ENCODE measurements at regions not wholly inside any gene's neighbourhood (a gene's known extent, or its start where the extent isn't known, plus 50 kb on each side); places are given as distances from the start of the nearest gene placed in this dataset.
"Not testable (repeated sequence)": the region's sequence is repeated elsewhere in the genome, so short reads cannot be mapped to it uniquely, and the experiment has no call there.

- no peak for DNase-seq (ENCODE audit: low spot score)
Observed at GRCh38 chr3:28140664-28141063, 100.8 kb upstream of the CMC1 start.

GRCh38 chr3:28149960-28150359, 91.5 kb upstream of the CMC1 start:
- DNase-seq (ENCODE audit: low spot score): no peak

GRCh38 chr3:28150465-28151206, 90.8 kb upstream of the CMC1 start:
- DNase-seq (ENCODE audit: low spot score): no peak

- DNase-seq (ENCODE audit: low spot score): no peak
Observed at GRCh38 chr3:28151207-28151550, 90.2 kb upstream of the CMC1 start.

- DNase-seq (ENCODE audit: low spot score): no peak
Observed at GRCh38 chr3:28151608-28152228, 89.7 kb upstream of the CMC1 start.

GRCh38 chr3:28155631-28156030, 85.8 kb upstream of the CMC1 start:
- no peak for DNase-seq (ENCODE audit: low spot score)

GRCh38 chr3:28156599-28156998, 84.8 kb upstream of the CMC1 start:
- DNase-seq (ENCODE audit: low spot score): not testable (repeated sequence)

- DNase-seq (ENCODE audit: low spot score): peak; percentile 23
Observed at GRCh38 chr3:28171962-28172361, 69.5 kb upstream of the CMC1 start.

- no peak for DNase-seq (ENCODE audit: low spot score)
Observed at GRCh38 chr3:28172748-28173147, 68.7 kb upstream of the CMC1 start.

- no peak for DNase-seq (ENCODE audit: low spot score)
Observed at GRCh38 chr3:28173836-28174235, 67.6 kb upstream of the CMC1 start.

GRCh38 chr3:28186748-28187147, 54.7 kb upstream of the CMC1 start:
- DNase-seq (ENCODE audit: low spot score): no peak

GRCh38 chr3:28188686-28189085, 52.7 kb upstream of the CMC1 start:
- no peak for DNase-seq (ENCODE audit: low spot score)

GRCh38 chr3:28191363-28191762, 50.1 kb upstream of the CMC1 start:
- DNase-seq (ENCODE audit: low spot score): no peak

Data from CD4-positive, alpha-beta T cell treated with Interleukin-15 for 4 hours (primary cell).